ENCODE measurements at regions not wholly inside any gene's neighbourhood (a gene's known extent, or its start where the extent isn't known, plus 50 kb on each side); places are given as distances from the start of the nearest gene placed in this dataset.

GRCh38 chr10:33126742-33127141 lies 168.7 kb upstream of the ITGB1 start:
- Histone ChIP-seq H3K9ac (ENCODE audit: low read length) (no peak overlapping the region), H3K9me2 (replicated peaks; ENCODE audit: insufficient read depth, low read length) (no peaks in the 10 kb centered on the region), H3K27ac (ENCODE audit: low read depth, low read length) (no peak overlapping the region), H4K20me1 (ENCODE audit: low read depth, low read length) (no peaks in the 10 kb centered on the region), H3K27me3 (ENCODE audit: low read length) (no peaks in the 10 kb centered on the region), H3F3A (ENCODE audit: insufficient read depth) (no peaks in the 10 kb centered on the region), H3K4me3 (ENCODE audit: insufficient read depth, low read length, poor library complexity, severe bottlenecking) (no peak overlapping the region), H3K36me3 (ENCODE audit: low read length) (no peaks in the 10 kb centered on the region), H2AFZ (ENCODE audit: low read depth, low read length, severe bottlenecking) (no peak overlapping the region), H3K9me3 (ENCODE audit: insufficient read depth, low read length) (no peaks in the 10 kb centered on the region), H3K79me2 (ENCODE audit: insufficient read depth, low read length) (no peaks in the 10 kb centered on the region), H3K4me2 (ENCODE audit: low read depth, low read length, poor library complexity, severe bottlenecking) (no peak overlapping the region)
- TF ChIP-seq EZH2phosphoT487 (conservative IDR thresholded peaks at IDR 0.05; ENCODE audit: low read length): no peak
- TF ChIP-seq, protein P1, sequence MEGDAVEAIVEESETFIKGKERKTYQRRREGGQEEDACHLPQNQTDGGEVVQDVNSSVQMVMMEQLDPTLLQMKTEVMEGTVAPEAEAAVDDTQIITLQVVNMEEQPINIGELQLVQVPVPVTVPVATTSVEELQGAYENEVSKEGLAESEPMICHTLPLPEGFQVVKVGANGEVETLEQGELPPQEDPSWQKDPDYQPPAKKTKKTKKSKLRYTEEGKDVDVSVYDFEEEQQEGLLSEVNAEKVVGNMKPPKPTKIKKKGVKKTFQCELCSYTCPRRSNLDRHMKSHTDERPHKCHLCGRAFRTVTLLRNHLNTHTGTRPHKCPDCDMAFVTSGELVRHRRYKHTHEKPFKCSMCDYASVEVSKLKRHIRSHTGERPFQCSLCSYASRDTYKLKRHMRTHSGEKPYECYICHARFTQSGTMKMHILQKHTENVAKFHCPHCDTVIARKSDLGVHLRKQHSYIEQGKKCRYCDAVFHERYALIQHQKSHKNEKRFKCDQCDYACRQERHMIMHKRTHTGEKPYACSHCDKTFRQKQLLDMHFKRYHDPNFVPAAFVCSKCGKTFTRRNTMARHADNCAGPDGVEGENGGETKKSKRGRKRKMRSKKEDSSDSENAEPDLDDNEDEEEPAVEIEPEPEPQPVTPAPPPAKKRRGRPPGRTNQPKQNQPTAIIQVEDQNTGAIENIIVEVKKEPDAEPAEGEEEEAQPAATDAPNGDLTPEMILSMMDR (IDR thresholded peaks at IDR 0.05; ENCODE audit: insufficient read depth, low read length, poor library complexity, severe bottlenecking): no peak

GRCh38 chr10:33125522-33126517 lies 167.8 kb upstream of the ITGB1 start:
- H3K9me3 ChIP-seq (ENCODE audit: insufficient read depth, low read length): no peaks in the 10 kb centered on the region
- no peak overlapping the region for H3K4me3 ChIP-seq (ENCODE audit: insufficient read depth, low read length, poor library complexity, severe bottlenecking)
- H2AFZ ChIP-seq (ENCODE audit: low read depth, low read length, severe bottlenecking): no peak overlapping the region
- no peaks in the 10 kb centered on the region for H3F3A ChIP-seq (ENCODE audit: insufficient read depth)
- no peak overlapping the region for H3K27ac ChIP-seq (ENCODE audit: low read depth, low read length)
- no peak overlapping the region for H3K9ac ChIP-seq (ENCODE audit: low read length)
- TF ChIP-seq EZH2phosphoT487 (conservative IDR thresholded peaks at IDR 0.05; ENCODE audit: low read length): no peak
- TF ChIP-seq, protein P1 (IDR thresholded peaks at IDR 0.05; ENCODE audit: insufficient read depth, low read length, poor library complexity, severe bottlenecking): no peak
- no peaks in the 10 kb centered on the region for H3K9me2 ChIP-seq (replicated peaks; ENCODE audit: insufficient read depth, low read length)
- H3K27me3 ChIP-seq (ENCODE audit: low read length): no peaks in the 10 kb centered on the region
- H3K79me2 ChIP-seq (ENCODE audit: insufficient read depth, low read length): no peaks in the 10 kb centered on the region
- H4K20me1 ChIP-seq (ENCODE audit: low read depth, low read length): no peaks in the 10 kb centered on the region
- H3K36me3 ChIP-seq (ENCODE audit: low read length): no peaks in the 10 kb centered on the region
- no peak overlapping the region for H3K4me2 ChIP-seq (ENCODE audit: low read depth, low read length, poor library complexity, severe bottlenecking)

- Histone ChIP-seq H2AFZ (ENCODE audit: low read depth, low read length, severe bottlenecking) (no peak overlapping the region), H3K9me2 (replicated peaks; ENCODE audit: insufficient read depth, low read length) (no peaks in the 10 kb centered on the region), H3F3A (ENCODE audit: insufficient read depth) (no peaks in the 10 kb centered on the region), H4K20me1 (ENCODE audit: low read depth, low read length) (no peaks in the 10 kb centered on the region), H3K9ac (ENCODE audit: low read length) (no peak overlapping the region), H3K9me3 (ENCODE audit: insufficient read depth, low read length) (no peaks in the 10 kb centered on the region), H3K27ac (ENCODE audit: low read depth, low read length) (no peak overlapping the region), H3K27me3 (ENCODE audit: low read length) (no peaks in the 10 kb centered on the region), H3K79me2 (ENCODE audit: insufficient read depth, low read length) (no peaks in the 10 kb centered on the region), H3K36me3 (ENCODE audit: low read length) (no peaks in the 10 kb centered on the region), H3K4me2 (ENCODE audit: low read depth, low read length, poor library complexity, severe bottlenecking) (no peak overlapping the region), H3K4me3 (ENCODE audit: insufficient read depth, low read length, poor library complexity, severe bottlenecking) (no peak overlapping the region)
- no peak for TF ChIP-seq EZH2phosphoT487 (conservative IDR thresholded peaks at IDR 0.05; ENCODE audit: low read length)
- TF ChIP-seq, protein P1 (IDR thresholded peaks at IDR 0.05; ENCODE audit: insufficient read depth, low read length, poor library complexity, severe bottlenecking): no peak
Observed at GRCh38 chr10:33125111-33125510, 167.1 kb upstream of the ITGB1 start.

All from SU-DHL-6 (cell line).